Mesothelial cell of epicardium (in vitro differentiated cells): ENCODE measurements at regions not wholly inside any gene's neighbourhood (a gene's known extent, or its start where the extent isn't known, plus 50 kb on each side); places are given as distances from the start of the nearest gene placed in this dataset.

ENCODE experiments used
- DNase-seq, 2 experiments: peaks; one replicate each; pipeline ENCODE4 v3.0.0; 2021; ENCODE audit warnings: low spot score in 2 of 2; ENCODE audit not compliant: unreplicated experiment in 2 of 2
- H3K27ac Mint-ChIP-seq: 2 replicates; pipeline ENCODE4 v1.8.0; 2021; ENCODE audit warnings: mixed read lengths
- H3K27me3 Mint-ChIP-seq: 2 replicates; pipeline ENCODE4 v1.8.0; 2021; ENCODE audit warnings: low read depth, mixed read lengths
- H3K36me3 Mint-ChIP-seq: 2 replicates; pipeline ENCODE4 v1.8.0; 2021; ENCODE audit warnings: mixed read lengths
- H3K4me1 Mint-ChIP-seq: 2 replicates; pipeline ENCODE4 v1.8.0; 2021; ENCODE audit warnings: mixed read lengths
- H3K4me3 Mint-ChIP-seq: 2 replicates; pipeline ENCODE4 v1.8.0; 2021; ENCODE audit warnings: mild to moderate bottlenecking, moderate library complexity, mixed read lengths
- H3K9me3 Mint-ChIP-seq: 2 replicates; pipeline ENCODE4 v1.8.0; 2021; ENCODE audit warnings: mixed read lengths
- TF ChIP-seq, protein P1 (sequence below): fragments of 200-600 bp; sonication (generic); IDR thresholded peaks from one replicate; pipeline ENCODE4 v1.5.0; 2021; ENCODE audit warnings: antibody characterized with exemption; ENCODE audit not compliant: unreplicated experiment

DNA sequence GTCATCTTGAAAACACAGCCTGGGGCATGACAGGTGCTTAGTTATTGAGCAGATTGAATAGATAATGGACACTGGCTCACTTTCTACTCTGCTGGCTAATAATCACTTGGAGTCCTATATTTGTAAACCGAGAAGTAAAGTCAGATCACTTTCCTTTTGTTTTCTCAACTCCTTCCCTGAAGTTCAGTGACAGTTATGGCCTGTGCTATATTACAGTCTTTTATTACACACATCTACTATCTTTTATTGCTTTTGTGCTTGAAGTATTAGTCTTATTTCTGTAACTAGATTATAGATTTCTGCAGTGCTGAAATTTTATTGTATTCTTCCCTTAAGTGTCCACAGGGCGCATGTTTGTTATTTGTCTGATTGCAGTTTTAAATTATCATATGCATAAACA is 136.4 kb upstream of the TAC1 start:
- H3K4me3 Mint-ChIP-seq, result no peak overlapping the region
- TF ChIP-seq, protein P1, sequence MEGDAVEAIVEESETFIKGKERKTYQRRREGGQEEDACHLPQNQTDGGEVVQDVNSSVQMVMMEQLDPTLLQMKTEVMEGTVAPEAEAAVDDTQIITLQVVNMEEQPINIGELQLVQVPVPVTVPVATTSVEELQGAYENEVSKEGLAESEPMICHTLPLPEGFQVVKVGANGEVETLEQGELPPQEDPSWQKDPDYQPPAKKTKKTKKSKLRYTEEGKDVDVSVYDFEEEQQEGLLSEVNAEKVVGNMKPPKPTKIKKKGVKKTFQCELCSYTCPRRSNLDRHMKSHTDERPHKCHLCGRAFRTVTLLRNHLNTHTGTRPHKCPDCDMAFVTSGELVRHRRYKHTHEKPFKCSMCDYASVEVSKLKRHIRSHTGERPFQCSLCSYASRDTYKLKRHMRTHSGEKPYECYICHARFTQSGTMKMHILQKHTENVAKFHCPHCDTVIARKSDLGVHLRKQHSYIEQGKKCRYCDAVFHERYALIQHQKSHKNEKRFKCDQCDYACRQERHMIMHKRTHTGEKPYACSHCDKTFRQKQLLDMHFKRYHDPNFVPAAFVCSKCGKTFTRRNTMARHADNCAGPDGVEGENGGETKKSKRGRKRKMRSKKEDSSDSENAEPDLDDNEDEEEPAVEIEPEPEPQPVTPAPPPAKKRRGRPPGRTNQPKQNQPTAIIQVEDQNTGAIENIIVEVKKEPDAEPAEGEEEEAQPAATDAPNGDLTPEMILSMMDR, result no peak
- no peaks in the 10 kb centered on the region for H3K4me1 Mint-ChIP-seq
- H3K9me3 Mint-ChIP-seq, result peaks cover under 1% of the 10 kb centered on the region
- no peaks in the 10 kb centered on the region for H3K36me3 Mint-ChIP-seq
- peaks cover 26% of the 10 kb centered on the region for H3K27me3 Mint-ChIP-seq
- DNase-seq, result no peak
- H3K27ac Mint-ChIP-seq, result no peak overlapping the region

DNA sequence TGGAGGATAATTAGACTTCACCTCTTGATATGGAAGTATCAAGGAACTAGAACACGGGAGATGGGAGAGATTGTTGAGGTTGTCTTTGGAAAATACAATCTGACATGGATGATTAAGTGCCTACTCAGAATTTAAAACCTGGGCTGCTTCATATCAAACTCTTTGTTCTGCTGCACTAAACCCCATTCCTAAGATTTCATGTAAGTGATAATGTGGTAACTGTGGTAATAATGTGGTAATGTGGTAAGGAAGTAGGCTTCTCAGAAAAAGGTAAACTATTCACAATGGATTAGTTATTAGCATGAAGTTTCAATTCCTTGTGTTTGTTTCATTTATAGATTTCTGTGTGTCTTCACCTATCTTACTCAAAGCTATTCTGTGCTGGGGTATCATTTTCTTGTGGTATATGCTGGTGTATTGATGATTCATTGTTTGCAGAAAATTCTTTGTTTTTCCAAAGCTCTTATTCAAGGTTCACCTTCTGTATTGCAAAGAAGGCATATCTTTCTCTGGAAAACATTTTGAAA is 129.9 kb upstream of the TAC1 start:
- DNase-seq, result no peak
- TF ChIP-seq, protein P1, result no peak
- Mint-ChIP-seq H3K27ac (no peak overlapping the region), H3K4me1 (no peaks in the 10 kb centered on the region), H3K36me3 (no peaks in the 10 kb centered on the region), H3K9me3 (no peaks in the 10 kb centered on the region), H3K27me3 (peaks cover 10% of the 10 kb centered on the region), H3K4me3 (no peak overlapping the region)

DNA sequence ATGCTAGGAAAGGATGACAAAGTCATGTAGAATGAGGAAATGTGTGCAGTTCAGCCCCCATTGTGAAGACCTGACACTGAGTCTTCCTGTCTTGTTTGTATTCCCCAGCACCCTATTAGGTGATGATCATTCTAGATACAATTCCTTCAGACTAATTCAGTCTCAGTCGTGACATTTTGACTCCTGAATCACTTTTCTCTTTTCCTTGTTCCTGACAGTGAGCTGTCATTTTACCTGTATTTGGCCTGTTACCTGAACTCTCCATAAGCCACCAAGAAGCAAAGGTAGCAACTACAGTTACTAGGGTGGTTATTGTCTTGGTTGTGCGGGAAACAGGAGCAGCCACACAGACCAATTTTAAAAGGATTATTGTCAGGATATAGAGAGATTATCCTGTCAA is 111.4 kb upstream of the TAC1 start:
- DNase-seq, result no peak
- Mint-ChIP-seq H3K27ac (no peak overlapping the region), H3K9me3 (no peaks in the 10 kb centered on the region), H3K4me3 (no peak overlapping the region), H3K36me3 (no peaks in the 10 kb centered on the region), H3K4me1 (peaks cover 2% of the 10 kb centered on the region), H3K27me3 (peaks cover 29% of the 10 kb centered on the region)
- TF ChIP-seq, protein P1, result no peak

DNA sequence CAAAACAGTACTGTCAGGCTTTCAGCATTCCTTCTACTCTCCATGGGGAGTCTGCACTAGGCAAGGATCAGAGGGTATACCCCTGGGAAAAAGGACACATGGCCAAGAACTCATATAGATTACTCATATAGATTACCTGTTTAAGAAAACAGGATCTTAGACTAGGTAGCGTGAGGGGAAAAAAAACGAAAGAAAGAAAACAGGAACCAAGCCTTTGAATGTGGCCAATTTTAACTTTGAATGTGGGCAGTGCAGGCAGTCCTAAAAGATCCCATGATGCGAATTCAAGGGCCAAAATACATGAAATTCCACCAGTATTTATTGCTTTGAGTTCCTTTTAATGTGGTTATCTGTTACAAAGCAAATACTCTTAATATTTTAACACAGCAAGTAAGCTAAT is 108.6 kb upstream of the TAC1 start:
- TF ChIP-seq, protein P1, result no peak
- H3K9me3 Mint-ChIP-seq, result no peaks in the 10 kb centered on the region
- H3K36me3 Mint-ChIP-seq, result no peaks in the 10 kb centered on the region
- DNase-seq, result no peak
- peaks cover 14% of the 10 kb centered on the region for H3K4me1 Mint-ChIP-seq
- peaks cover 39% of the 10 kb centered on the region for H3K27me3 Mint-ChIP-seq
- no peak overlapping the region for H3K27ac Mint-ChIP-seq
- no peak overlapping the region for H3K4me3 Mint-ChIP-seq

DNA sequence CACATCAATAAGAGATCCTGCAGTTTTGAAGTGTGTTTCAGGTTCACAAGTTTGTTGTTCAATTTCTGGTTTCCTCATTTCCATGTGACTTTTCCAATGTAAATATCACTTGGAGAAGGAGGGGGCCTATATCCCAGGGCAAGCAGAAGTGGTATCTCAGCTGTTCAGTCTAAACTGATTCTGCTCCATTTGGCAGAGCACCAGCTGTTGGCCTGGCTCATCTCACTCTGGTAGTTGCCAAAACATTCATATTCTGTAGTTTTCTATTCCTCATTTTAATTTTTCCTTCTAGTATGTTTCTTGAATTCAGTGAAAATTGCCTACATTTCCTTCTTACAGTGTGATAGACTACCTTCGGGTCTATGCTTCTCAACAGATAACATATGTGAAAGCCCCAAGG is 101.8 kb upstream of the TAC1 start:
- no peaks in the 10 kb centered on the region for H3K9me3 Mint-ChIP-seq
- H3K4me1 Mint-ChIP-seq, result peaks cover 24% of the 10 kb centered on the region
- H3K36me3 Mint-ChIP-seq, result no peaks in the 10 kb centered on the region
- peaks cover 35% of the 10 kb centered on the region for H3K27me3 Mint-ChIP-seq
- no peak overlapping the region for H3K4me3 Mint-ChIP-seq
- DNase-seq, result no peak
- TF ChIP-seq, protein P1, result no peak
- no peak overlapping the region for H3K27ac Mint-ChIP-seq

DNA sequence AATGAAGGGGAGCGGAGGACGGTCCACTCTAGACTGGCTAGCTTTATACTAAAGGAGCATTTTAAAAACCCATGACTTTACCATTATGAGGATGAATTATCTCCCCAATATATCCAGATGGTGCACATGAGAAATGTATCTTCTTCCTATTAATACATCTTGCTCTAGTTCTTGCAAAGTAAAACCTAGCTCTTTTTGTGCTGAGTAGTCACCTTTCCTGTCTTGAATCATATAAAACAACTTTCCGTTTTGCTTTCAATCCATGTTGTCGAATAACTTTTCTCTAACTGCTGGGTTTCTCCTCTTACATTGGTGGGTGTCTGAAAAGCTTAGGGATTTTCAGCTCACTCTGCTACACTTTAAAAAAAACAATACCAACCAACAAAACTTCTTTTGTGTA is 96.3 kb upstream of the TAC1 start:
- peaks cover 5% of the 10 kb centered on the region for H3K9me3 Mint-ChIP-seq
- no peak for DNase-seq
- peaks cover 48% of the 10 kb centered on the region for H3K27me3 Mint-ChIP-seq
- H3K4me1 Mint-ChIP-seq, result peaks cover 8% of the 10 kb centered on the region
- no peak overlapping the region for H3K27ac Mint-ChIP-seq
- no peaks in the 10 kb centered on the region for H3K36me3 Mint-ChIP-seq
- TF ChIP-seq, protein P1, result no peak
- no peak overlapping the region for H3K4me3 Mint-ChIP-seq
